OCI-LY7 (cell line): ENCODE measurements at regions not wholly inside any gene's neighbourhood (a gene's known extent, or its start where the extent isn't known, plus 50 kb on each side); places are given as distances from the start of the nearest gene placed in this dataset.

Source experiments
- EZH2phosphoT487 ChIP-seq: fragments of 200-600 bp; sonication (generic); IDR thresholded peaks from 2 replicates; pipeline ENCODE4 v1.6.1; 2018; ENCODE audit warnings: low read depth, borderline replicate concordance, mild to moderate bottlenecking, mixed run types, antibody characterized with exemption, low read length, moderate library complexity, mixed read lengths
- TF ChIP-seq, protein P1 (sequence below): fragments of 200-600 bp; sonication (generic); conservative IDR thresholded peaks from 2 replicates; pipeline ENCODE4 v1.5.1; 2014; ENCODE audit warnings: mild to moderate bottlenecking, antibody characterized with exemption, low read length, moderate library complexity, mixed read lengths

DNA sequence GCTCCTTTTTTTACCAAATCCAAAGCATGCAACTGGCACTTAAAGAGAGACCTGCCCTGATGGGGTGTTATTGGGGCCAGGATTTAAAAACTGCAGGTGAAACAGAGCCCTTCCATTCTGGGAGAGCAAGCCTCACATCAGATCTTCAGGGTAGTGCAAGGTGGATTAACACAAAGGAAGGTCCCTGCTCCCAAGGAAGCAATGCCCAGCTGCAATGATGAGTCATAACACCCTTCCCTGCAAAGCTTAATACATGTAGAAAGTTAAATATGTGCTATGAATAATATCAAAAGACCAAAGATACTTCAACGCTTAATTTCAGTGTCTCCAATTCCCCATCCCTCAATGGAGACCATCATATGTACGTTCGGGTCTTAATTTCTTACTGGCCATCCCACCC, 508.0 kb downstream of the OMA1 start:
- TF ChIP-seq EZH2phosphoT487, result no peak
- TF ChIP-seq, protein P1, sequence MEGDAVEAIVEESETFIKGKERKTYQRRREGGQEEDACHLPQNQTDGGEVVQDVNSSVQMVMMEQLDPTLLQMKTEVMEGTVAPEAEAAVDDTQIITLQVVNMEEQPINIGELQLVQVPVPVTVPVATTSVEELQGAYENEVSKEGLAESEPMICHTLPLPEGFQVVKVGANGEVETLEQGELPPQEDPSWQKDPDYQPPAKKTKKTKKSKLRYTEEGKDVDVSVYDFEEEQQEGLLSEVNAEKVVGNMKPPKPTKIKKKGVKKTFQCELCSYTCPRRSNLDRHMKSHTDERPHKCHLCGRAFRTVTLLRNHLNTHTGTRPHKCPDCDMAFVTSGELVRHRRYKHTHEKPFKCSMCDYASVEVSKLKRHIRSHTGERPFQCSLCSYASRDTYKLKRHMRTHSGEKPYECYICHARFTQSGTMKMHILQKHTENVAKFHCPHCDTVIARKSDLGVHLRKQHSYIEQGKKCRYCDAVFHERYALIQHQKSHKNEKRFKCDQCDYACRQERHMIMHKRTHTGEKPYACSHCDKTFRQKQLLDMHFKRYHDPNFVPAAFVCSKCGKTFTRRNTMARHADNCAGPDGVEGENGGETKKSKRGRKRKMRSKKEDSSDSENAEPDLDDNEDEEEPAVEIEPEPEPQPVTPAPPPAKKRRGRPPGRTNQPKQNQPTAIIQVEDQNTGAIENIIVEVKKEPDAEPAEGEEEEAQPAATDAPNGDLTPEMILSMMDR, result no peak
